ENCODE measurements at regions not wholly inside any gene's neighbourhood (a gene's known extent, or its start where the extent isn't known, plus 50 kb on each side); places are given as distances from the start of the nearest gene placed in this dataset.

- Histone ChIP-seq H3K9me3 (ENCODE audit: control insufficient read depth, low read depth, low read length) (no peaks in the 10 kb centered on the region), H3K4me1 (ENCODE audit: control insufficient read depth, extremely low read depth, insufficient read depth, low read length) (no peaks in the 10 kb centered on the region), H3K4me3 (ENCODE audit: control insufficient read depth in 2 of 3, extremely low read depth in 1 of 3, insufficient read depth in 2 of 3, low read depth in 1 of 3, low read length in 3 of 3) (no peak overlapping the region), H4K20me1 (ENCODE audit: control insufficient read depth, extremely low read depth, insufficient read depth, low read length) (no peaks in the 10 kb centered on the region), H3K9ac (ENCODE audit: control insufficient read depth, extremely low read depth, insufficient read depth, low read length) (no peak overlapping the region), H3K4me2 (ENCODE audit: control insufficient read depth, extremely low read depth, insufficient read depth, low read depth, low read length) (no peak overlapping the region), H3K79me2 (ENCODE audit: control insufficient read depth, insufficient read depth, low read length) (no peaks in the 10 kb centered on the region), H3K27me3 (ENCODE audit: control insufficient read depth, extremely low read depth, insufficient read depth, low read length) (no peaks in the 10 kb centered on the region), H3K36me3 (ENCODE audit: control insufficient read depth in 2 of 2, extremely low read depth in 1 of 2, insufficient read depth in 2 of 2, low read length in 2 of 2) (no peaks in the 10 kb centered on the region), H3K27ac (ENCODE audit: control insufficient read depth, insufficient read depth, low read length) (no peak overlapping the region), H2AFZ (ENCODE audit: control insufficient read depth, low read length) (no peak overlapping the region), H3K9me1 (ENCODE audit: control insufficient read depth, extremely low read depth, insufficient read depth, low read length) (no peaks in the 10 kb centered on the region)
- DNase-seq (ENCODE audit: low read depth, low spot score) (no peak), FAIRE-seq (no peak)
- TF ChIP-seq EZH2 (IDR thresholded peaks at IDR 0.05; ENCODE audit: low read length) (no peak), CTCF (optimal IDR thresholded peaks at IDR 0.05 in 1 of 3, IDR thresholded peaks at IDR 0.05 in 1 of 3, conservative IDR thresholded peaks at IDR 0.05 in 1 of 3; ENCODE audit: extremely low read depth in 1 of 3, insufficient read depth in 2 of 3, low read length in 3 of 3) (no peak)
- dilution Hi-C loops (cut with MboI; ENCODE audit: extremely low pct_ligation_motif_present, low sequenced_read_pairs): no loop called here
Observed at GRCh38 chr2:48165070-48165753, 149.3 kb upstream of the FOXN2 start.

GRCh38 chr2:48169141-48169592 is 145.3 kb upstream of the FOXN2 start:
- TF ChIP-seq EZH2 (IDR thresholded peaks at IDR 0.05; ENCODE audit: low read length): no peak
- no peak for TF ChIP-seq CTCF (optimal IDR thresholded peaks at IDR 0.05 in 1 of 3, IDR thresholded peaks at IDR 0.05 in 1 of 3, conservative IDR thresholded peaks at IDR 0.05 in 1 of 3; ENCODE audit: extremely low read depth in 1 of 3, insufficient read depth in 2 of 3, low read length in 3 of 3)
- H3K9ac ChIP-seq (ENCODE audit: control insufficient read depth, extremely low read depth, insufficient read depth, low read length): no peak overlapping the region
- DNase-seq (ENCODE audit: low read depth, low spot score) (no peak), FAIRE-seq (no peak)
- no peaks in the 10 kb centered on the region for H3K36me3 ChIP-seq (ENCODE audit: control insufficient read depth in 2 of 2, extremely low read depth in 1 of 2, insufficient read depth in 2 of 2, low read length in 2 of 2)
- H2AFZ ChIP-seq (ENCODE audit: control insufficient read depth, low read length): no peak overlapping the region
- H3K27me3 ChIP-seq (ENCODE audit: control insufficient read depth, extremely low read depth, insufficient read depth, low read length): no peaks in the 10 kb centered on the region
- H4K20me1 ChIP-seq (ENCODE audit: control insufficient read depth, extremely low read depth, insufficient read depth, low read length): no peaks in the 10 kb centered on the region
- dilution Hi-C loops (cut with MboI; ENCODE audit: extremely low pct_ligation_motif_present, low sequenced_read_pairs): no loop called here
- no peak overlapping the region for H3K4me2 ChIP-seq (ENCODE audit: control insufficient read depth, extremely low read depth, insufficient read depth, low read depth, low read length)
- no peaks in the 10 kb centered on the region for H3K9me1 ChIP-seq (ENCODE audit: control insufficient read depth, extremely low read depth, insufficient read depth, low read length)
- H3K4me1 ChIP-seq (ENCODE audit: control insufficient read depth, extremely low read depth, insufficient read depth, low read length): peaks cover 12% of the 10 kb centered on the region
- no peak overlapping the region for H3K4me3 ChIP-seq (ENCODE audit: control insufficient read depth in 2 of 3, extremely low read depth in 1 of 3, insufficient read depth in 2 of 3, low read depth in 1 of 3, low read length in 3 of 3)
- no peaks in the 10 kb centered on the region for H3K79me2 ChIP-seq (ENCODE audit: control insufficient read depth, insufficient read depth, low read length)
- no peaks in the 10 kb centered on the region for H3K9me3 ChIP-seq (ENCODE audit: control insufficient read depth, low read depth, low read length)
- H3K27ac ChIP-seq (ENCODE audit: control insufficient read depth, insufficient read depth, low read length): no peak overlapping the region
